ENCODE measurements at regions not wholly inside any gene's neighbourhood (a gene's known extent, or its start where the extent isn't known, plus 50 kb on each side); places are given as distances from the start of the nearest gene placed in this dataset.

- ATAC-seq (no peak), DNase-seq (no peak)
- 61% methylated on average over 5 of the region's 5 CpGs for WGBS
- no peaks in the 10 kb centered on the region for H3K9me3 ChIP-seq (ENCODE audit: control insufficient read depth, low read length)
- intact Hi-C loops (cut with DNase I) = no loop called here
- no peak overlapping the region for H3K27ac ChIP-seq (ENCODE audit: low read length)
- H3K4me3 ChIP-seq (ENCODE audit: low read length) = no peak overlapping the region
- H3K4me1 ChIP-seq (ENCODE audit: control insufficient read depth, insufficient read depth, low read length) = no peaks in the 10 kb centered on the region
- no peaks in the 10 kb centered on the region for H3K27me3 ChIP-seq (ENCODE audit: control insufficient read depth, insufficient read depth)
Observed at GRCh38 chr4:117941611-117942010, 92.7 kb upstream of the NDST3 start.

DNA sequence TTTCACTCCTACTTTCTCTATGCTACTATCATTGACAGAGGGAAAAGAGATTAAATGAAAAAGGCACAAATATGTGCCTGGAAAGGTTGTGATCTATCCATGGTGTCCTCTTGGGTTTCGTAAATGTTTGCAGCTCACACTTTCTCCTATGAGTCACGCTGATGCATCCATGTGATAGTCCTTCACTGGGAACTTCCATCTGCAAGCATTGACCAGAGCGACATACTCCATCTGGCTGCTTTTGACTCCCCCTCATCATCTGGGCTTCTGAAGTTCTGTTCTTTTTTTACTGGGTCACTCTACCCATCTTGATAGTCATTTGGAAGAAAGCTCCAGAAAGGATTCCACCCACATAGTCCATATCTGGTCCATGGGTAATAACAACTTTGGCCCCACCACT is 84.7 kb upstream of the NDST3 start:
- ATAC-seq (no peak), DNase-seq (no peak)
- H3K27me3 ChIP-seq (ENCODE audit: control insufficient read depth, insufficient read depth) = no peaks in the 10 kb centered on the region
- intact Hi-C loops (cut with DNase I) = no loop called here
- H3K27ac ChIP-seq (ENCODE audit: low read length) = no peak overlapping the region
- H3K4me1 ChIP-seq (ENCODE audit: control insufficient read depth, insufficient read depth, low read length) = no peaks in the 10 kb centered on the region
- no peak overlapping the region for H3K4me3 ChIP-seq (ENCODE audit: low read length)
- no peaks in the 10 kb centered on the region for H3K9me3 ChIP-seq (ENCODE audit: control insufficient read depth, low read length)
- WGBS = 46% methylated on average over 3 of the region's 3 CpGs

DNA sequence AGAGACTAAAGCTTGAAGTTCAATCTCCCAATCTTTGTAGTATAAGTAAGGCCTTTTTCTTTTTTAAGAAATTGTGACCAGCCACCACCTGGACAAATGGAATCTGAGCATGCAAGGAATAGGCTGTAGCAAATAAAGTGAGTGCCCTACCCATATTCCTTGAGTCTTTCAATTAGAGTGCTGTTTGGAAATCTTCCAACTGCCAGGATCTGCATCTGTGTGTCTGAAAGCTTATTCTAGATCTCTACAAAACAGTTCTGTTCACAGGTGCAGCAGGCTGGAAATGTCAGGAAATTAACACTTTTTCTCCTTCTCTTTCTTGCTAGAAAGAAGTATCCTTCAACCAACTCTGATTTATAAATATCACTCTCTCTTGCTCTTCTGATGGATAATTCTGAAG is 76.7 kb upstream of the NDST3 start:
- DNase-seq = no peak
- no peak for ATAC-seq
- H3K27me3 ChIP-seq (ENCODE audit: control insufficient read depth, insufficient read depth) = no peaks in the 10 kb centered on the region
- H3K27ac ChIP-seq (ENCODE audit: low read length) = no peak overlapping the region
- intact Hi-C loops (cut with DNase I) = no loop called here
- H3K4me1 ChIP-seq (ENCODE audit: control insufficient read depth, insufficient read depth, low read length) = no peaks in the 10 kb centered on the region
- H3K9me3 ChIP-seq (ENCODE audit: control insufficient read depth, low read length) = no peaks in the 10 kb centered on the region
- no peak overlapping the region for H3K4me3 ChIP-seq (ENCODE audit: low read length)

DNA sequence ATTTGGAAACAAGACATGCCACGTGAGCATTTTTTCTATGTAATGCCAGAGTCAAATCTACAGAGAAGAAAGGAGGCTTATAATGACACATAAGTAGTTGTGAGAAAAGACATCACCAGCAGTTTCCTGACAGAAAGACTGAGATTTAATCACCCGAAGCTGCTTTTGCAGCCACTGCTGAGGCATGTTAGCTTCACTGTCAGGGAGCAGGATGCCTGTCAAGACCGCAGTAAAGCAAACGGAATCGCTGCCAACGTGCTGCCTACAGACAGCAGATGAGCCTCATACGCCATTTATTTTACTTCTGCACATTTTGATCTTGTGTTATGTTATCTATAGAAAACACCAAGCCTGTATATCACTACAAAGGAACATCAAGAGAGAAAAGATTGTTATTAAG is 68.7 kb upstream of the NDST3 start:
- intact Hi-C loops (cut with DNase I) = no loop called here
- Histone ChIP-seq H3K27me3 (ENCODE audit: control insufficient read depth, insufficient read depth) (no peaks in the 10 kb centered on the region), H3K4me1 (ENCODE audit: control insufficient read depth, insufficient read depth, low read length) (no peaks in the 10 kb centered on the region), H3K4me3 (ENCODE audit: low read length) (no peak overlapping the region), H3K27ac (ENCODE audit: low read length) (no peak overlapping the region), H3K9me3 (ENCODE audit: control insufficient read depth, low read length) (no peaks in the 10 kb centered on the region)
- WGBS = 31% methylated on average over 7 of the region's 7 CpGs
- no peak for DNase-seq
- ATAC-seq = no peak

- ATAC-seq = no peak
- WGBS = 76% methylated on average over 2 of the region's 2 CpGs
- intact Hi-C loops (cut with DNase I) = no loop called here
Observed at GRCh38 chr4:117968606-117969005, 65.7 kb upstream of the NDST3 start.

DNA sequence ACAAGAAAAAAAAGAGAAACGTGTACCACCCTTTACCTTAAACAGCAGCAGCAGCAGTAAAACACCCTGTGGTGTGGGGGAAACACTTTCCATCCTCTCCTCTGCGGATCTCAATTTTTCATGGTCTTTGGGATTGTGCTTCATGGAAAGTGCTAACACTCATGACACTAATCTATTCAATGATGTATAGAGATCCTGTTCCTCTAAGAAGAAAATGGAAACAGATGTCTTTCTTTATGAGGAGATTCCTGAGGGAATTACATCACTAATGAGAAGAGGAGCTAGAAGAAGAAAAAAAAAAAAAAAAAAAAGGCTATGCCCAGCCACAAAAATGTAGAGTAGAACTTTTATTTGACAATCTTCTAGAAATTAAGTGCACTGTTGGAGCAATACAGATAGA is 62.9 kb upstream of the NDST3 start:
- no peak overlapping the region for H3K27ac ChIP-seq (ENCODE audit: low read length)
- no peaks in the 10 kb centered on the region for H3K9me3 ChIP-seq (ENCODE audit: control insufficient read depth, low read length)
- DNase-seq = no peak
- no peak overlapping the region for H3K4me3 ChIP-seq (ENCODE audit: low read length)
- 39% methylated on average over 2 of the region's 2 CpGs for WGBS
- no peaks in the 10 kb centered on the region for H3K4me1 ChIP-seq (ENCODE audit: control insufficient read depth, insufficient read depth, low read length)
- intact Hi-C loops (cut with DNase I) = no loop called here
- no peak for ATAC-seq
- no peaks in the 10 kb centered on the region for H3K27me3 ChIP-seq (ENCODE audit: control insufficient read depth, insufficient read depth)

More at GRCh38 chr4:117968606-117969005, 65.7 kb upstream of the NDST3 start:
- no peak overlapping the region for H3K4me3 ChIP-seq (ENCODE audit: low read length)
- H3K9me3 ChIP-seq (ENCODE audit: control insufficient read depth, low read length) = no peaks in the 10 kb centered on the region
- no peaks in the 10 kb centered on the region for H3K4me1 ChIP-seq (ENCODE audit: control insufficient read depth, insufficient read depth, low read length)
- H3K27me3 ChIP-seq (ENCODE audit: control insufficient read depth, insufficient read depth) = no peaks in the 10 kb centered on the region
- DNase-seq = no peak
- no peak overlapping the region for H3K27ac ChIP-seq (ENCODE audit: low read length)

- no peak overlapping the region for H3K27ac ChIP-seq (ENCODE audit: low read length)
- H3K4me1 ChIP-seq (ENCODE audit: control insufficient read depth, insufficient read depth, low read length) = no peaks in the 10 kb centered on the region
- H3K27me3 ChIP-seq (ENCODE audit: control insufficient read depth, insufficient read depth) = no peaks in the 10 kb centered on the region
- 64% methylated on average over 5 of the region's 5 CpGs for WGBS
- no peak for DNase-seq
- no peak overlapping the region for H3K4me3 ChIP-seq (ENCODE audit: low read length)
- ATAC-seq = no peak
- no peaks in the 10 kb centered on the region for H3K9me3 ChIP-seq (ENCODE audit: control insufficient read depth, low read length)
- intact Hi-C loops (cut with DNase I) = no loop called here
Observed at GRCh38 chr4:117983541-117984365, 50.5 kb upstream of the NDST3 start.

DNA sequence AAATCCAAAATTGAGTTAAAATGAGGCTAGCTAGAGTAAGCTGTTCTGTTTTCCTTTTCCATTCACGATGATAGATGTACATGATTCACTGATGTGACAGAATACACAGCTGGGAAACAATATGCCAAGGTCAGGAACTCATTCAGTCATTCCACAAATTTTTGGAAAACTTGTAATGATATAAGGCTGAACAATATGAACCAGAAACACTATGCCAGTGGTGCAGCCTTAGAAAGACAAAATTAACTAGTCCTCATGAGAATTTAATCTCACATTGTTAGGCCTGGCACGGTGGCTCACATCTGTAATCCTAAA is 50.0 kb upstream of the NDST3 start:
- intact Hi-C loops (cut with DNase I) = no loop called here
- 72% methylated on average over 2 of the region's 2 CpGs for WGBS
- Histone ChIP-seq H3K27me3 (ENCODE audit: control insufficient read depth, insufficient read depth) (no peaks in the 10 kb centered on the region), H3K9me3 (ENCODE audit: control insufficient read depth, low read length) (no peaks in the 10 kb centered on the region), H3K27ac (ENCODE audit: low read length) (no peak overlapping the region), H3K4me1 (ENCODE audit: control insufficient read depth, insufficient read depth, low read length) (no peaks in the 10 kb centered on the region), H3K4me3 (ENCODE audit: low read length) (no peak overlapping the region)
- no peak for ATAC-seq
- no peak for DNase-seq

All from right cardiac atrium (tissue), 5 donors.